SK-N-MC (cell line): ENCODE measurements at regions not wholly inside any gene's neighbourhood (a gene's known extent, or its start where the extent isn't known, plus 50 kb on each side); places are given as distances from the start of the nearest gene placed in this dataset.
"Not testable (repeated sequence)": the region's sequence is repeated elsewhere in the genome, so short reads cannot be mapped to it uniquely, and the experiment has no call there.

Experiments used
- EZH2 ChIP-seq: fragments of 200-600 bp; sonication (generic); IDR thresholded peaks from one replicate; pipeline ENCODE4 v1.6.1; 2017; ENCODE audit warnings: antibody characterized with exemption
- FOXP2 ChIP-seq: optimal IDR thresholded peaks from 2 replicates; pipeline ENCODE3; 2011; ENCODE audit warnings: mild to moderate bottlenecking, moderate library complexity; ENCODE audit not compliant: insufficient read depth; ENCODE audit errors: extremely low read length, control extremely low read depth
- POLR2AphosphoS5 ChIP-seq: IDR thresholded peaks from 2 replicates; pipeline ENCODE4 v1.6.1; 2012; ENCODE audit warnings: mild to moderate bottlenecking, low read depth, low read length, borderline replicate concordance

DNA sequence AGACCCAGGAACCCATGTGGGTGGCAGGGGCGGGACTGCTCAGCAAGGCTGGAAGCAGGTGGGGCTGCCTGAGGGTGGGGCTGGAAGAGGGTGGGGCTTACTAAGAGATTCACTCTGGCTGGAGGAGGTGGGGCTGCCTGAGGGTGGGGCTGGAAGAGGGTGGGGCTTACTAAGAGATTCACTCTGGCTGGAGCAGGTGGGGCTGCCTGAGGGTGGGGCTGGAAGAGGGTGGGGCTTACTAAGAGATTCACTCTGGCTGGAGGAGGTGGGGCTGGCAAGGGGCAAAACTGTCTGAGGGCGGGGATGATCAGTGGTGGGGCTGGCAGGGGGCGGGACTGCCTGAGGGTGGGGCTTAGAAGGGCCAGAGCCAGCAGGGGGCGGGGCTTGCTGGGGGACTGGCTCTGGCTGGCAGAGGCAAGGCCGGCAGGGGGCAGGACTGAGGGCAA, 212.8 kb upstream of the LRRC61 start:
- not testable (repeated sequence) for TF ChIP-seq EZH2, POLR2AphosphoS5, FOXP2
